GM23338 (cell line): ENCODE measurements at regions not wholly inside any gene's neighbourhood (a gene's known extent, or its start where the extent isn't known, plus 50 kb on each side); places are given as distances from the start of the nearest gene placed in this dataset.

Experiments
- ATAC-seq: fragments of 200-7000 bp; cut with Tn5 transposase; 3 replicates; pipeline ENCODE4 v1.9.1; 2020
- DNase-seq: peaks from one replicate; pipeline ENCODE4 v3.0.0-alpha.2; 2015; ENCODE audit warnings: low spot score
- H2AFZ ChIP-seq: fragments of 200-600 bp; sonication (generic); 2 replicates; pipeline ENCODE4 v1.8.0; 2016; ENCODE audit warnings: antibody characterized with exemption, mild to moderate bottlenecking, moderate library complexity
- H3F3A ChIP-seq: fragments of 200-600 bp; sonication (generic); replicated peaks from 2 replicates; pipeline ENCODE4 v1.8.0; 2017; ENCODE audit warnings: antibody characterized with exemption, mixed run types, low read depth
- H3K27ac ChIP-seq: fragments of 200-600 bp; sonication (generic); 2 replicates; pipeline ENCODE4 v1.6.1; 2016; ENCODE audit warnings: low read depth
- H3K27me3 ChIP-seq: fragments of 200-600 bp; sonication (generic); 2 replicates; pipeline ENCODE4 v1.8.0; 2016; ENCODE audit warnings: mild to moderate bottlenecking, mixed run types, moderate library complexity; ENCODE audit not compliant: insufficient read depth
- H3K36me3 ChIP-seq: fragments of 200-600 bp; sonication (generic); 2 replicates; pipeline ENCODE4 v1.8.0; 2016; ENCODE audit warnings: mild to moderate bottlenecking; ENCODE audit not compliant: insufficient read depth
- H3K4me1 ChIP-seq: fragments of 200-600 bp; sonication (generic); 2 replicates; pipeline ENCODE4 v1.8.0; 2016; ENCODE audit warnings: mild to moderate bottlenecking, moderate library complexity; ENCODE audit not compliant: insufficient read depth
- H3K4me2 ChIP-seq: fragments of 200-600 bp; sonication (generic); 2 replicates; pipeline ENCODE4 v1.7.1; 2017; ENCODE audit warnings: mixed run types
- H3K4me3 ChIP-seq: fragments of 200-600 bp; sonication (generic); 2 replicates; pipeline ENCODE4 v1.6.1; 2016; ENCODE audit warnings: mixed run types
- H3K79me2 ChIP-seq: fragments of 200-600 bp; sonication (generic); replicated peaks from 2 replicates; pipeline ENCODE4 v1.8.0; 2017; ENCODE audit warnings: mild to moderate bottlenecking; ENCODE audit not compliant: insufficient read depth
- H3K9me2 ChIP-seq: fragments of 200-600 bp; sonication (generic); 2 replicates; pipeline ENCODE4 v1.8.0; 2017; ENCODE audit not compliant: insufficient read depth
- H4K20me1 ChIP-seq: fragments of 200-600 bp; sonication (generic); replicated peaks from 2 replicates; pipeline ENCODE4 v1.8.0; 2017; ENCODE audit warnings: mild to moderate bottlenecking; ENCODE audit not compliant: insufficient read depth
- H3K27ac Mint-ChIP-seq: 2 replicates; pipeline ENCODE4 v1.8.0; 2020; ENCODE audit warnings: inconsistent platforms, mild to moderate bottlenecking, moderate library complexity, mixed read lengths
- H3K27me3 Mint-ChIP-seq: 3 replicates; pipeline ENCODE4 v1.8.0; 2022; ENCODE audit warnings: low read depth, mild to moderate bottlenecking, moderate library complexity, mixed read lengths, inconsistent platforms; ENCODE audit not compliant: insufficient read depth, poor library complexity
- H3K36me3 Mint-ChIP-seq: 3 replicates; pipeline ENCODE4 v1.8.0; 2021; ENCODE audit warnings: low read depth, mild to moderate bottlenecking, inconsistent platforms, moderate library complexity, mixed read lengths
- H3K4me1 Mint-ChIP-seq: 3 replicates; pipeline ENCODE4 v1.8.0; 2020; ENCODE audit warnings: mild to moderate bottlenecking, inconsistent platforms, mixed read lengths
- H3K4me3 Mint-ChIP-seq: 3 replicates; pipeline ENCODE4 v1.8.0; 2021; ENCODE audit warnings: moderate library complexity, mild to moderate bottlenecking, inconsistent platforms, mixed read lengths
- H3K9me3 Mint-ChIP-seq: 3 replicates; pipeline ENCODE4 v1.8.0; 2020; ENCODE audit warnings: moderate library complexity, mild to moderate bottlenecking, inconsistent platforms, mixed read lengths
- CREB1 ChIP-seq: fragments of 250-450 bp; sonication (Bioruptor Pico); IDR thresholded peaks from 2 replicates; pipeline ENCODE4 v1.5.0; 2020; ENCODE audit warnings: low read depth, mild to moderate bottlenecking, moderate library complexity
- EZH2 ChIP-seq: fragments of 200-600 bp; sonication (generic); IDR thresholded peaks from one replicate; pipeline ENCODE4 v1.8.0; 2017; ENCODE audit warnings: antibody characterized with exemption, mild to moderate bottlenecking, low read depth; ENCODE audit not compliant: unreplicated experiment
- EZH2phosphoT487 ChIP-seq: fragments of 200-600 bp; sonication (generic); IDR thresholded peaks from one replicate; pipeline ENCODE4 v1.8.1; 2018; ENCODE audit warnings: antibody characterized with exemption; ENCODE audit not compliant: unreplicated experiment
- JUNB ChIP-seq: IDR thresholded peaks from one replicate; pipeline ENCODE4 v1.6.1; 2016; ENCODE audit warnings: antibody characterized with exemption; ENCODE audit not compliant: unreplicated experiment
- NANOG ChIP-seq: IDR thresholded peaks from 2 replicates; pipeline ENCODE4 v1.6.1; 2016; ENCODE audit warnings: antibody characterized with exemption, borderline replicate concordance
- POLR2AphosphoS5 ChIP-seq: IDR thresholded peaks from 2 replicates; pipeline ENCODE4 v1.6.1; 2016; ENCODE audit warnings: antibody characterized with exemption, low read depth
- STAT1 ChIP-seq: IDR thresholded peaks from one replicate; pipeline ENCODE4 v1.6.1; 2016; ENCODE audit warnings: antibody characterized with exemption; ENCODE audit not compliant: unreplicated experiment
- ZNF114 ChIP-seq: fragments of 250-450 bp; sonication (Bioruptor Pico); IDR thresholded peaks from 2 replicates; pipeline ENCODE4 v1.5.0; 2020; ENCODE audit warnings: mild to moderate bottlenecking, moderate library complexity
- ZNF331 ChIP-seq: fragments of 250-450 bp; sonication (Bioruptor Pico); IDR thresholded peaks from 2 replicates; pipeline ENCODE4 v1.5.0; 2020; ENCODE audit warnings: low read depth, mild to moderate bottlenecking, moderate library complexity
- TF ChIP-seq, protein P1 (sequence below): fragments of 250-450 bp; sonication (Bioruptor Pico); IDR thresholded peaks from 2 replicates; pipeline ENCODE4 v1.5.0; 2020; ENCODE audit warnings: mild to moderate bottlenecking, moderate library complexity
- TF ChIP-seq, protein P2 (sequence below): IDR thresholded peaks from 2 replicates; pipeline ENCODE4 v1.6.1; 2016; ENCODE audit warnings: antibody characterized with exemption
- TF ChIP-seq, protein P3 (sequence below): IDR thresholded peaks from one replicate; pipeline ENCODE4 v1.6.1; 2018; ENCODE audit warnings: antibody characterized with exemption; ENCODE audit not compliant: unreplicated experiment
- TF ChIP-seq, protein P4 (sequence below), 2 experiments: fragments of 200-600 bp in 1 of 2; sonication (generic) in 1 of 2; conservative IDR thresholded peaks; 2 replicates each; pipeline versions ENCODE4 v1.5.1 to v1.6.1; 2016 to 2017; ENCODE audit warnings: antibody characterized with exemption in 2 of 2, low read depth in 2 of 2, mild to moderate bottlenecking in 2 of 2, moderate library complexity in 1 of 2

DNA sequence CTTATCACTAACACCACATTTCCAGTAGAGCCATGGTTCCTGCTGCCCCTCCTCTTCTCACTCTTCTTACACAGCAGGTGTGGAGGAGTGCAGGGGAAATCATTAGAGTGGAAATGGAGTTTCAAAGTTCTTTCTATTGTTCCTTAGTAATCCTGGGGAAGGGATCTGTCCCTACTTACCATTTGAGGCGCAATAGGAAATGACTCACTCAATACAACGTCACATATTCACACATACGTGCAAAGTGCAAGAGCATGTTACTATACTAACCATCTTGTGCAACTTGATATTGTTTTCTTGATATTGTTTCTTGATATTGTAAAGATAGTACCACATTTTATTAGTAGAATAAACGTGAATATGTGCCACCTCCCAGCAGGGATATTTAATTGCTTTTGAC lies 1010.2 kb downstream of the DNAJB9 start (continued):
- TF ChIP-seq EZH2: no peak
- no peak for TF ChIP-seq JUNB
- no peak for TF ChIP-seq ZNF331
- no peak for TF ChIP-seq POLR2AphosphoS5
- TF ChIP-seq NANOG: no peak

DNA sequence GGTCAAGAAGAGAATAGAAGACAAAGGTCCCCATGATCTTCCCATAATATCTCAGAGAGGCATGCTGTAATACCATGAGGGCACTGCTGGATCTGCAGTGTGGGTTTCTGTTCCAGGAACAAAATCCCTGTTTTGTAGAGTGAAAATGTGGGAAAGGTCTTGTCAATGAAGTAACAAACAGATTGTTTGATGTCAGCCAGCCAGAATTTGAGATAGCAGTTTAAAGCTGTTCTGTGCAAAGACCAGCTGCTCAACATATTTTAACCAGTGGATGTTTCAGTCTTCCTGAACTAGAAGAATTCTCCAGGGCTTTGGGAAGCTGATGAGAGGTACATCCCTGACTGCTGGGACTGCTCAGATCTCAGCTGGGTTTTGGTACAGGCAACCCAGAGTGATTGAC lies 1012.5 kb downstream of the DNAJB9 start:
- no peak overlapping the region for H2AFZ ChIP-seq
- H3K4me3 Mint-ChIP-seq: no peak overlapping the region
- ATAC-seq: no peak

More for the DNA sequence above, 1012.5 kb downstream of the DNAJB9 start:
- Mint-ChIP-seq H3K9me3 (peaks cover 25% of the 10 kb centered on the region), H3K36me3 (peaks cover 26% of the 10 kb centered on the region; the same call in 2 of the 3 replicates), H3K27me3 (no peaks in the 10 kb centered on the region), H3K27ac (no peak overlapping the region), H3K4me1 (peaks cover 12% of the 10 kb centered on the region; the same call in 2 of the 3 replicates)
- Histone ChIP-seq H3K27ac (no peak overlapping the region), H3K4me1 (peaks cover under 1% of the 10 kb centered on the region; the same call in 1 of the 2 replicates), H3K79me2 (peaks cover 15% of the 10 kb centered on the region), H3K9me2 (peaks cover 11% of the 10 kb centered on the region), H3K4me2 (no peak overlapping the region), H3K4me3 (no peak overlapping the region), H3F3A (no peaks in the 10 kb centered on the region), H3K36me3 (no peaks in the 10 kb centered on the region), H3K27me3 (no peaks in the 10 kb centered on the region), H4K20me1 (no peaks in the 10 kb centered on the region)
- no peak for DNase-seq
- TF ChIP-seq STAT1 (no peak), ZNF331 (no peak), ZNF114 (CRISPR knock-in tag) (no peak), CREB1 (no peak), EZH2phosphoT487 (no peak), EZH2 (no peak), POLR2AphosphoS5 (no peak), NANOG (no peak), JUNB (no peak)
- TF ChIP-seq, protein P1, sequence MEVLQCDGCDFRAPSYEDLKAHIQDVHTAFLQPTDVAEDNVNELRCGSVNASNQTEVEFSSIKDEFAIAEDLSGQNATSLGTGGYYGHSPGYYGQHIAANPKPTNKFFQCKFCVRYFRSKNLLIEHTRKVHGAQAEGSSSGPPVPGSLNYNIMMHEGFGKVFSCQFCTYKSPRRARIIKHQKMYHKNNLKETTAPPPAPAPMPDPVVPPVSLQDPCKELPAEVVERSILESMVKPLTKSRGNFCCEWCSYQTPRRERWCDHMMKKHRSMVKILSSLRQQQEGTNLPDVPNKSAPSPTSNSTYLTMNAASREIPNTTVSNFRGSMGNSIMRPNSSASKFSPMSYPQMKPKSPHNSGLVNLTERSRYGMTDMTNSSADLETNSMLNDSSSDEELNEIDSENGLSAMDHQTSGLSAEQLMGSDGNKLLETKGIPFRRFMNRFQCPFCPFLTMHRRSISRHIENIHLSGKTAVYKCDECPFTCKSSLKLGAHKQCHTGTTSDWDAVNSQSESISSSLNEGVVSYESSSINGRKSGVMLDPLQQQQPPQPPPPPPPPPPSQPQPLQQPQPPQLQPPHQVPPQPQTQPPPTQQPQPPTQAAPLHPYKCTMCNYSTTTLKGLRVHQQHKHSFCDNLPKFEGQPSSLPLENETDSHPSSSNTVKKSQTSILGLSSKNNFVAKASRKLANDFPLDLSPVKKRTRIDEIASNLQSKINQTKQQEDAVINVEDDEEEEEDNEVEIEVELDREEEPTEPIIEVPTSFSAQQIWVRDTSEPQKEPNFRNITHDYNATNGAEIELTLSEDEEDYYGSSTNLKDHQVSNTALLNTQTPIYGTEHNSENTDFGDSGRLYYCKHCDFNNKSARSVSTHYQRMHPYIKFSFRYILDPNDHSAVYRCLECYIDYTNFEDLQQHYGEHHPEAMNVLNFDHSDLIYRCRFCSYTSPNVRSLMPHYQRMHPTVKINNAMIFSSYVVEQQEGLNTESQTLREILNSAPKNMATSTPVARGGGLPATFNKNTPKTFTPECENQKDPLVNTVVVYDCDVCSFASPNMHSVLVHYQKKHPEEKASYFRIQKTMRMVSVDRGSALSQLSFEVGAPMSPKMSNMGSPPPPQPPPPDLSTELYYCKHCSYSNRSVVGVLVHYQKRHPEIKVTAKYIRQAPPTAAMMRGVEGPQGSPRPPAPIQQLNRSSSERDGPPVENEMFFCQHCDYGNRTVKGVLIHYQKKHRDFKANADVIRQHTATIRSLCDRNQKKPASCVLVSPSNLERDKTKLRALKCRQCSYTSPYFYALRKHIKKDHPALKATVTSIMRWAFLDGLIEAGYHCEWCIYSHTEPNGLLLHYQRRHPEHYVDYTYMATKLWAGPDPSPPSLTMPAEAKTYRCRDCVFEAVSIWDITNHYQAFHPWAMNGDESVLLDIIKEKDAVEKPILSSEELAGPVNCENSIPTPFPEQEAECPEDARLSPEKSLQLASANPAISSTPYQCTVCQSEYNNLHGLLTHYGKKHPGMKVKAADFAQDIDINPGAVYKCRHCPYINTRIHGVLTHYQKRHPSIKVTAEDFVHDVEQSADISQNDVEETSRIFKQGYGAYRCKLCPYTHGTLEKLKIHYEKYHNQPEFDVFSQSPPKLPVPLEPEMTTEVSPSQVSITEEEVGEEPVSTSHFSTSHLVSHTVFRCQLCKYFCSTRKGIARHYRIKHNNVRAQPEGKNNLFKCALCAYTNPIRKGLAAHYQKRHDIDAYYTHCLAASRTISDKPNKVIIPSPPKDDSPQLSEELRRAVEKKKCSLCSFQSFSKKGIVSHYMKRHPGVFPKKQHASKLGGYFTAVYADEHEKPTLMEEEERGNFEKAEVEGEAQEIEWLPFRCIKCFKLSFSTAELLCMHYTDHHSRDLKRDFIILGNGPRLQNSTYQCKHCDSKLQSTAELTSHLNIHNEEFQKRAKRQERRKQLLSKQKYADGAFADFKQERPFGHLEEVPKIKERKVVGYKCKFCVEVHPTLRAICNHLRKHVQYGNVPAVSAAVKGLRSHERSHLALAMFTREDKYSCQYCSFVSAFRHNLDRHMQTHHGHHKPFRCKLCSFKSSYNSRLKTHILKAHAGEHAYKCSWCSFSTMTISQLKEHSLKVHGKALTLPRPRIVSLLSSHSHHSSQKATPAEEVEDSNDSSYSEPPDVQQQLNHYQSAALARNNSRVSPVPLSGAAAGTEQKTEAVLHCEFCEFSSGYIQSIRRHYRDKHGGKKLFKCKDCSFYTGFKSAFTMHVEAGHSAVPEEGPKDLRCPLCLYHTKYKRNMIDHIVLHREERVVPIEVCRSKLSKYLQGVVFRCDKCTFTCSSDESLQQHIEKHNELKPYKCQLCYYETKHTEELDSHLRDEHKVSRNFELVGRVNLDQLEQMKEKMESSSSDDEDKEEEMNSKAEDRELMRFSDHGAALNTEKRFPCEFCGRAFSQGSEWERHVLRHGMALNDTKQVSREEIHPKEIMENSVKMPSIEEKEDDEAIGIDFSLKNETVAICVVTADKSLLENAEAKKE (CRISPR knock-in tag): no peak
- TF ChIP-seq, protein P2, sequence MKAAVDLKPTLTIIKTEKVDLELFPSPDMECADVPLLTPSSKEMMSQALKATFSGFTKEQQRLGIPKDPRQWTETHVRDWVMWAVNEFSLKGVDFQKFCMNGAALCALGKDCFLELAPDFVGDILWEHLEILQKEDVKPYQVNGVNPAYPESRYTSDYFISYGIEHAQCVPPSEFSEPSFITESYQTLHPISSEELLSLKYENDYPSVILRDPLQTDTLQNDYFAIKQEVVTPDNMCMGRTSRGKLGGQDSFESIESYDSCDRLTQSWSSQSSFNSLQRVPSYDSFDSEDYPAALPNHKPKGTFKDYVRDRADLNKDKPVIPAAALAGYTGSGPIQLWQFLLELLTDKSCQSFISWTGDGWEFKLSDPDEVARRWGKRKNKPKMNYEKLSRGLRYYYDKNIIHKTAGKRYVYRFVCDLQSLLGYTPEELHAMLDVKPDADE: no peak
- TF ChIP-seq, protein P3, sequence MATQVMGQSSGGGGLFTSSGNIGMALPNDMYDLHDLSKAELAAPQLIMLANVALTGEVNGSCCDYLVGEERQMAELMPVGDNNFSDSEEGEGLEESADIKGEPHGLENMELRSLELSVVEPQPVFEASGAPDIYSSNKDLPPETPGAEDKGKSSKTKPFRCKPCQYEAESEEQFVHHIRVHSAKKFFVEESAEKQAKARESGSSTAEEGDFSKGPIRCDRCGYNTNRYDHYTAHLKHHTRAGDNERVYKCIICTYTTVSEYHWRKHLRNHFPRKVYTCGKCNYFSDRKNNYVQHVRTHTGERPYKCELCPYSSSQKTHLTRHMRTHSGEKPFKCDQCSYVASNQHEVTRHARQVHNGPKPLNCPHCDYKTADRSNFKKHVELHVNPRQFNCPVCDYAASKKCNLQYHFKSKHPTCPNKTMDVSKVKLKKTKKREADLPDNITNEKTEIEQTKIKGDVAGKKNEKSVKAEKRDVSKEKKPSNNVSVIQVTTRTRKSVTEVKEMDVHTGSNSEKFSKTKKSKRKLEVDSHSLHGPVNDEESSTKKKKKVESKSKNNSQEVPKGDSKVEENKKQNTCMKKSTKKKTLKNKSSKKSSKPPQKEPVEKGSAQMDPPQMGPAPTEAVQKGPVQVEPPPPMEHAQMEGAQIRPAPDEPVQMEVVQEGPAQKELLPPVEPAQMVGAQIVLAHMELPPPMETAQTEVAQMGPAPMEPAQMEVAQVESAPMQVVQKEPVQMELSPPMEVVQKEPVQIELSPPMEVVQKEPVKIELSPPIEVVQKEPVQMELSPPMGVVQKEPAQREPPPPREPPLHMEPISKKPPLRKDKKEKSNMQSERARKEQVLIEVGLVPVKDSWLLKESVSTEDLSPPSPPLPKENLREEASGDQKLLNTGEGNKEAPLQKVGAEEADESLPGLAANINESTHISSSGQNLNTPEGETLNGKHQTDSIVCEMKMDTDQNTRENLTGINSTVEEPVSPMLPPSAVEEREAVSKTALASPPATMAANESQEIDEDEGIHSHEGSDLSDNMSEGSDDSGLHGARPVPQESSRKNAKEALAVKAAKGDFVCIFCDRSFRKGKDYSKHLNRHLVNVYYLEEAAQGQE: no peak
- TF ChIP-seq, protein P4, sequence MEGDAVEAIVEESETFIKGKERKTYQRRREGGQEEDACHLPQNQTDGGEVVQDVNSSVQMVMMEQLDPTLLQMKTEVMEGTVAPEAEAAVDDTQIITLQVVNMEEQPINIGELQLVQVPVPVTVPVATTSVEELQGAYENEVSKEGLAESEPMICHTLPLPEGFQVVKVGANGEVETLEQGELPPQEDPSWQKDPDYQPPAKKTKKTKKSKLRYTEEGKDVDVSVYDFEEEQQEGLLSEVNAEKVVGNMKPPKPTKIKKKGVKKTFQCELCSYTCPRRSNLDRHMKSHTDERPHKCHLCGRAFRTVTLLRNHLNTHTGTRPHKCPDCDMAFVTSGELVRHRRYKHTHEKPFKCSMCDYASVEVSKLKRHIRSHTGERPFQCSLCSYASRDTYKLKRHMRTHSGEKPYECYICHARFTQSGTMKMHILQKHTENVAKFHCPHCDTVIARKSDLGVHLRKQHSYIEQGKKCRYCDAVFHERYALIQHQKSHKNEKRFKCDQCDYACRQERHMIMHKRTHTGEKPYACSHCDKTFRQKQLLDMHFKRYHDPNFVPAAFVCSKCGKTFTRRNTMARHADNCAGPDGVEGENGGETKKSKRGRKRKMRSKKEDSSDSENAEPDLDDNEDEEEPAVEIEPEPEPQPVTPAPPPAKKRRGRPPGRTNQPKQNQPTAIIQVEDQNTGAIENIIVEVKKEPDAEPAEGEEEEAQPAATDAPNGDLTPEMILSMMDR (conservative IDR thresholded peaks at IDR 0.05; ENCODE audit: low read depth in 2 of 2): no peak
